ENCODE measurements at regions not wholly inside any gene's neighbourhood (a gene's known extent, or its start where the extent isn't known, plus 50 kb on each side); places are given as distances from the start of the nearest gene placed in this dataset.
"Not testable (repeated sequence)": the region's sequence is repeated elsewhere in the genome, so short reads cannot be mapped to it uniquely, and the experiment has no call there.

DNA sequence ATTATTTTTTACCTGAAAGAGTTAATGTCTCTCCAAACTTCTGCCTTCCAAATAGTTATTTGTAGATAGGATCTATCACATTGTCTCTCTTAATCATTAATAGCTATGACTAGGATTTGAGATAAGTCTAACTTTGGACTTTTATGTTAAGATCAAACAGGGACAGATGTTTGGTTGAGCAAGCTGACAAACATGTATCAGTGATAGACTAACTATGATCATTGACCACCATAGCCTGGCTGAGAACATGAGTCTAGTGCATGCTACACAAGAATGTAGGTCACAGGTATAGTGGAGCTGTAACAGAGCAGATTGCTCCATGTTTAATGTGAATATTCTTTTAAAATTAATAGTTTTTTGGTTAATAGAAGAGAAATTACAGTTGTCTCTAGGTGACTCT is 52.0 kb downstream of the SYT15B start:
- DNase-seq (ENCODE audit: low read depth): not testable (repeated sequence)

DNA sequence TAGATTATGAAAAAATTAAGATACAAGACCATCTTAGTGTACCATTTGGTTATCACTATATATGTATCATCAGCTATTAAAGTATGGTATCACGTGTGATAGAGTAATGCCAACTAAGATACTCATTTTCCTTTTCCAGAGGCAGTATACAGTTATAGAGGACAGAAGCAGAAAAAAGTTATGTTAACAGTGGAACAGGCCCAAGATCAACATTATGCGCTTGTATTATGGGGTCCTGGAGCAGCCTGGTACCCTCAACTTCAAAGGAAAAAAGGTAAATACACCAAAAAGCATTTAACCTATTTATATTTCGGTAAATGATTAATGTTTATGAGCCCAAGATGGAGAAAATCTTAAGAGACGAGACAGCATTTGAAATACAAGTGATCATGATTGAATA is 52.9 kb downstream of the SYT15B start:
- not testable (repeated sequence) for DNase-seq (ENCODE audit: low read depth)

DNA sequence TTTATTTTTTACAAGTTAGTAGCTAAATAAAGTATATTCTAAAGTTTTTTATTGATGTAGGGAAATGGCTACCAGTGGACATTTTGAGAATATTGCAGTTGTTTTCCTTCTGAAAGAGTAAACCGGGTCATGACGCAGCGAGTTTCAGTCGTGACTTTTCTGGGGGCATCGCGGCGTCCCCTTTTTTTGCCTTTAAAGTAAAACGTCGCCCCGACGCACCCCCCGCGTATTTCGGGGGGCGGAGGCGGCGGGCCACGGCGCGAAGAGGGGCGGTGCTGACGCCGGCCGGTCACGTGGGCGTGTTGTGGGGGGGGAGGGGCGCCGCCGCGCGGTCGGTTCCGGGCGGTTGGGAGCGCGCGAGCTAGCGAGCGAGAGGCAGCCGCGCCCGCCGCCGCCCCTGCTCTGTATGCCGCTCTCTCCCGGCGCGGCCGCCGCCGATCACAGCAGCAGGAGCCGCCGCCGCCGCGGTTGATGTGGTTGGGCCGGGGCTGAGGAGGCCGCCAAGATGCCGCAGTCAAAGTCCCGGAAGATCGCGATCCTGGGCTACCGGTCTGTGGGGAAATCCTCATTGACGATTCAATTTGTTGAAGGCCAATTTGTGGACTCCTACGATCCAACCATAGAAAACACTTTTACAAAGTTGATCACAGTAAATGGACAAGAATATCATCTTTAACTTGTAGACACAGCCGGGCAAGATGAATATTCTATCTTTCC is 57.5 kb downstream of the SYT15B start:
- DNase-seq (ENCODE audit: low read depth): peak; percentile 44

DNA sequence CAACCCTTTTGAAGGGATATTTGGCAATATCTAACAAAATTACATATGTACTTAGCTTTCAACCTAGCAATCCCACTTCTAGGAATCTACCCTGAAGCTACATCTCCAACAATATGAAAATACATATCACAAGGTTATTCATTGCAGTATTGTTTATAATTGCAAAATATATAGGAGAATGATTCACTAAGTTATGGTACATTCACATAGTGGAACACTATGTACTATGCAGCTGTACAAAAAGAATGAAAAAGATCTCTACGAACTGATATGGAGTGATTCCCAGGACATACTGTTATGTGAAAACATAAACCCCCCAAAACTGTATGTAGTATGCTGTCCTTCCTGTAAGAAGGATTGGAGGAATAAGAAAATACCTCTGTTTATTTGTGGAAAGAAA is 62.1 kb downstream of the SYT15B start:
- not testable (repeated sequence) for DNase-seq (ENCODE audit: low read depth)

DNA sequence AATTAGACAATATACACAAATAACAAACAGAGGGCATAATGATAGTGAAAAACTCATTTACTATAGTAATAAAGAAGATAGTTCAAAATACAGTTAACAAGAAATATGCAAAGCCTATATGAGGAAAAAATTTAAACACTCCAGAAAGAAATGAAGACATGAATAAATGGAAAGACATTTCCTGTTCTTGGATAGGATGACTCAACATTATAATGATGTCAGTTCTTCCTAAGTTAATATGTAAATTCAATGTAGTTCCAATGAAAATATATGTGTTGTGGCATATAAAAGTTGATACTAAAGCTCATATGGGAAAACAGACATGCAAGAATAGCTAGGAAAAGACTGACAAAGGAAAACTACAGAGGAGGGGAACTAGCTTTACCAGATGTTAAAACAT is 63.5 kb downstream of the SYT15B start:
- not testable (repeated sequence) for DNase-seq (ENCODE audit: low read depth)

DNA sequence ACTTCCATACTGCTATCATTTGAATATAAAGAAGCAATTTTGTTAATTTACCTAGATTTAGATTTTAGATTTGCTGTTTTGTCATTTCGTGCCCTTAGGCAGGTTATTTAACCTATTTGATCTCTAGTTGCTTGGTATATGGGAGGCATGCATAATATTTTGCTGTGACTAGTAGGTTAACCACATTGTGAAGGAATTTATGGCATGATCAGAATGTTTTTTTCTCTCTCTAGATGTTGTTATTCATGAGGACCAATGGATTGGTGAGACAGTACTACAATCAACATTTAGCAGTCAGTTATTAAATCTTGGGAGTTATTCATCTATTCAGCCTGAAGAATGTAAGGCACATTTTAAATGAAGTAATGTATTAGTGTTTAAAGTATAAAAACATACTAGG is 67.2 kb downstream of the SYT15B start:
- DNase-seq (ENCODE audit: low read depth): not testable (repeated sequence)

DNA sequence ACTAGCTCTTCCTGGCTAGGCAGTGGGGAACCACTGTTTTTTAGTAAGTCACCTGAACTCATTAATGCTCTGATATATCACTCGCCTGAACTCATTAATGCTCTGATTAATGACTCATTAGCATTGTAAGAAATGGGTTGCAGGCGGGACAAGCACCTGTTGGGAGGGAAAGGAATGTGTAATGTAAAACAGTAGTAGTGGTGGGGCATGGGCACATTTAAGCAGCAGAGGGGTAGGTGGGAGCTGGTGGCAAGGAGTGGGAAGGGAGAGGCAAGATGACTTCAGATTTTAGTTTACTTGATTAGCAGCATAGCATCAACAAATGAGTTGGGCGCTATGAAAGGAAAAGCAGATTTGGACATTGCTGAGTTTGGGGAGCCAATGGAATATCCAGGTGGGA is 68.2 kb downstream of the SYT15B start:
- not testable (repeated sequence) for DNase-seq (ENCODE audit: low read depth)

DNA sequence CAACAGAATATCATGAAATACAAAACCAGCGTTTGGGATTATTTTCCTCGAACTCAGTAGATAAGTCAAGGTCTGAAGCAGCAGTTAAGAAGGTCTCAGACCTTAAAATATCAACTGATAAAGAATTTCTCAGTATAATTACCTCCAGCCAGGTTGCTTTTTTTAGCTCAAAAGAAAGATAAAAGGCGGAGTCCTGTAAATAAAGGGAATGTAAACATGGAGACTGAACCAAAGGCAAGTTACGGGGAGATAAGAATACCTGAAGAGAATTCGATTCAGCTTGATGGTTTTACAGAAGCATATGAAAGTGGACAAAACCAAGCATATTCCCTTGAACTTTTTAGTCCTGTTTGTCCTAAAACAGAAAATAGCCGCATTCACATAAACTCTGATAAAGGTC is 73.1 kb downstream of the SYT15B start:
- not testable (repeated sequence) for DNase-seq (ENCODE audit: low read depth)

DNA sequence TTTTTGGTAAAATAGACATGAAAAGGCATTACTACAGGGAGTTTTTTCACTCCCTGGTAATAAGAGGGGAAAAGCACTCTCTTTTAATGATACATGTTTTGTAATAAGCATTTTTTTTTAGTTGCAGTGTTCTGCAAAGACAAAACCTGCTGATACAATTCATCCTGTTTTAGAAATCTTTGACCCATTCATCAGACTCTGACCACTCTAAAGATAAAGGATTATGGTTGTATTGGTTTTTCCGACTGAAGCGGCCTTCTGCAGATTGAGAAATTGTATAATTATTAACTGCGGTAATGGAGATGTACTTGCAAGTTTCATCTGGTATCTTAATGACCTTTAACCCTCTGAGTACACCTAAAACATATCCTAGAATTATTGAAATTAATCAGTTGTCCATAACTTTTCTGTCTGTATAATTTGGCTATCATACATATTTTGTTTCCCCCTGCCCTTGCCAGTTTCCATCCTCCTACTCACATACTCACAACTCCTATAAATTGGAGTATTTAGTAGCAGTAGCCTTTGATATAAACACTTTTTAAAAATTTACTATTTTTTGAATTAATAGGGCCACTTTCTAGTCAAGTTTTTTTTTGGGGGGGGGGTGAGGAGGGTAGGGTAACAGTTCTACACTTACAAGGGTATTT is 79.4 kb downstream of the SYT15B start:
- not testable (repeated sequence) for DNase-seq (ENCODE audit: low read depth)

DNA sequence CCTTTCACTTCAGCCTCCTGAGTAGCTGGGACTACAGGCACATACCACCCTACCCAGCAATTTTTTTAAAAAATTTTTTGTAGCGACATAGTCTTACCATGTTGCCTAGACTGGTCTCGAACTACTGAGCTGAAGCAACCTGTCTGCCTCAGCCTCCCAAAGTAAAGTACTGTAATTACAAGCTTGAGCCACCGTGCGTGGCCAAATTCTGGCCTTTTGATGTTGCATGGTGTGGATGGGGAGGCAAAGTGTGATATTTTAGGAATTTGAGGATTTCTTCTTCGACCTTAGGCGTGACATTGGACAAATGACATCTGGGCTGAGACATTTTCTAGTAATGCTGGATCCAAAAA is 81.8 kb downstream of the SYT15B start:
- not testable (repeated sequence) for DNase-seq (ENCODE audit: low read depth)

DNA sequence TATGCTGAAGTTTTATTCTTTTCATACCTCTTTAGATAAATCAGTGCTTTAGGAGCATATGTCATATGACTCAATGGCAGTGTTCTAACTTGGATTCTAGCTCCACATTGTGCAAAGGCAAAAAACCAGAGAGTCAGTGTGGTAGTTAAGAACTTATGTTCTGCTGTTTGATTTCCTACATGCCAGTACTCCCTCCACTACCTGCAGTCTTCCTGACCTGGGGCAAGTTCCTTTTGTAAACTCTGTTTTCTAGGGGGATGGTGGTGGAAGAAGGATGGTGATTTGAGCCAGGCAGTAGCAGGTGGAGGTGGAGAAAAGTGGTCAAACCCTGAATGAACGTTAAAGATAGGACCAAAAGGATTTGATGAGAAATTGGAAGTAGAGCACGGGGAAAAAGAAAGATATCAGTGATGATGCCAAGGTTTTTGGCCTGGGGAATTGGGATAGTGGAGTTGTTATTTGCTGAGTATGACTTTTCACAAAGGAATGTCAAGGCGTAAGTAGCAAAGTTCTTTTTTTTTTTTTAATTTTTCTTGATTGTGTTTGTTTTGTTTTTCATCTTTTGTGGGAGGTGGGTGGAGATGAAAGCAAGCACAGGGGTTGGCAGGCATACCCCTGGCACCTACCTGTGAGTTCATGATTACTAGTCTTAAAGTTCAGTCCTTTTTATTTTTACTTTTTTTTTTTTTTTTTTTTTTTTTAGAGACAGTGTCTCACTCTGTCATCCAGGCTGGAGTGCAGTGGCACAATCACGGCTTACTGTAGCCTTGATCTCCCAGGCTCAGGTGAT is 82.3 kb downstream of the SYT15B start:
- DNase-seq (ENCODE audit: low read depth): not testable (repeated sequence)

DNA sequence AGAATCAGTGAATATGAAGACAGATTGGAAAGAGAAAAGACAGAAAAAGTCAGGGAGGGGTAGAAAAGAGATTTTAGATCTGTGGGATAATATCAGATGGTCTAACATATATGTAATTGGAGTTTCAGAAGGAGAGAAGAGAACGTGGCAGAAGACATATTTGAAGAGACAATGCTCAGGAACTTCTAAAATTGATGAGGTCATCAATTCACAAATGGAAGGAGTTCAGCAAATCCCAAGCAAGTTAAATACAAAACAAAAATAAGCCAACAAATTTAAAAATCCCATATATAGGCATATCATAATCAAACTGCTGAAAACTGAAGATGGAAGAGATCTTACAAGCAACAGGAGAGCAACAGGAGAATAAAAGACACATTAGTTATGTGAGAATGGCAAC is 87.3 kb downstream of the SYT15B start:
- DNase-seq (ENCODE audit: low read depth): not testable (repeated sequence)

DNA sequence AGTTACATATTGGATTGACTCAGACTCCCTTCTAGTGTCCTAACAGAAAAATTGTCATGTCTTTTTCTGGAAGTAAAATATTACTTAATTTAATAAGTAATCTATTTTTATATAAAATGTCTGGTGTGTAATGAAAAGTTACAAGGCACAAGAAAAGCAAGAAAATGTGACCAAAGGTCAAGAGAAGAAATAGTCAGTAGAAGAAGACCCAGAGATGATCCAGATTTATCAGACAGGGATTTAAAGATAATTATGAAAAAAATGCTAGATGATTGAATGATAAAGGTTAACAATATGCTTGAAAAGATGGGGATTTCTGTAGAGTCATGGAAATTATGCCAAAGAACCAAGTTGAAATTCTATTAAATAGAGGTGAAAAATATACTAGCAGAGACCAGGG is 87.8 kb downstream of the SYT15B start:
- not testable (repeated sequence) for DNase-seq (ENCODE audit: low read depth)

DNA sequence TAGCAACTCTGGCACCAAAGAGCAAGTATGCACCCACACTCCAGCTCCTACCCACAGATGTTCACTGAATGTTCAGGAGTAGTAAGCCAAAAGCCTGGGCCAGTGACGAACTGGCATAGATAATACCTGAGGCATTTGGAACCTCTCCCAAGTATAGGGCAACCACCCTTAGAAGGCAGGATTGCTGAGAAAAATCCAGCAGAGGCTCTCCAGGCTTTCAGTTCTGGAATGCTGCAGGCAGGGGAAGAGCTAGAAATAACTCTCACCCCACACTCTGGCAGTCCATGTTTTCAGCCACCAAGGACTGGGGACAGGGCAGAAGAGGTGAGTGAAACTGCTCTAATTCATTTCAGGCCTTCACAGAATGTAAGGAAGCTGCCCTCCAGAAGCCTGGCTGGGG is 90.3 kb downstream of the SYT15B start:
- DNase-seq (ENCODE audit: low read depth): not testable (repeated sequence)

DNA sequence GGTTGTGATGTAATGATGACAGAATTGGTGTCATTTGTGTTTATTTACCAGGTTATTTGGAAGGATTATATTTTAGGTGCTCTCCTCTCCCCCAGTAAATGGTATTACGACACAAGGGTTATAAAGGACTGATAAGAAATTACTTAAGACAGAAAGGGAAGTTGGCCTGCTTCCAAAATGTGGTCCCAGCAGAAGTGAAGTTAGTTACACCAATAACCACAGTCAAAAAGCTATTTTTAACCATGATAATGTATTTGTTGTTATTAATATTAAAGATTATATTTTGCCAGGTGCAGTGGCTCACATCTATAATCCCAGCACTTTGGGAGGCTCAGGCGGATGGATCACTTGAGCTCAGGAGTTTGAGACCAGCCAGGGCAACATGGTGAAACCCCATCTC is 92.5 kb downstream of the SYT15B start:
- DNase-seq (ENCODE audit: low read depth): not testable (repeated sequence)

DNA sequence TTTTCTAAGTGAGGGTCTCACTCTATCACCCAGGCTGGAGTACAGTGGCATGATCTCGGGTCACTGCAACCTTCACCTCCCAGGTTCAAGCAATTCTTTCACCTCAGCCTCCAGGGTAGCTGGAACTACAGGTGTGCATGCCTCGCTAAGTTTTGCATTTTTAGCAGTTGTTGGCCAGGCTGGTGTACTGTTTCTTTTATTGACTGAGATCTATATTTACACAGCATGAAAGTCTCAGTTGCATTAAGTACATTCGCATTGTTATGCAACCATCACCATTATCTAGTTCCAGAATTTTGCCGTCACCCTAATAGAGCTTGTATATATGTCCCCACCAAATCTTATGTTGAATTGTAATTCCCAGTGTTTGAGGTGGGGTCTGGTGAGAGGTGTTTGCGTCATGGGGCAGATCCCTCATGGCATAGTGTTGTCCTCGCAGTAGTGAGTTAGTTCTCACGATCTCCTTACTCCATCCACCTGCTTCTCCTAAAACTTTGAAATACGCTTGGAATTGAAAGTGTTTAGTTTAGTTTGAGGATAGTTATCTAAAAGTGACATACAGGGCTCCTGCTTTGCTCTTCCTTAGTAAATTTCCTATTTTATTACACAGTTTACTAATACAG is 101.3 kb downstream of the SYT15B start:
- DNase-seq (ENCODE audit: low read depth): not testable (repeated sequence)

DNA sequence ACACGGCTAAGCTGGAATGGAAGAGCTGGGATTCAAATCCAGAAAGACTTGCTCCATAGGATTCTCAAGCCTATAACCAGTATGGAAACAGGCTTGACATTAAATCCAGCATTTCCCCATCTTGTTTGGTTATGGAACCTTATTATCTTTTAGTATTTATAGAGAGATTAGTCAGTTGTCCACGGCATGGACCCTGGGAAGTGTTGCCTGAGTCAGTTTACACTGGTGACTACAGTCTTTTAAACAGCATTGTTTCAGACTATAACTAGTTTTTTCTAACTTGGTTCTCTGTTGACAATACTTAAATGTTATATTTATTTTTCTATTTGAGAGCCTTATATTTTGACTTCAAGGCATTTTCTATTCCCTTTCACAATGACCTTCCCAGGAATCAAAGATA is 106.7 kb downstream of the SYT15B start:
- DNase-seq (ENCODE audit: low read depth): not testable (repeated sequence)

DNA sequence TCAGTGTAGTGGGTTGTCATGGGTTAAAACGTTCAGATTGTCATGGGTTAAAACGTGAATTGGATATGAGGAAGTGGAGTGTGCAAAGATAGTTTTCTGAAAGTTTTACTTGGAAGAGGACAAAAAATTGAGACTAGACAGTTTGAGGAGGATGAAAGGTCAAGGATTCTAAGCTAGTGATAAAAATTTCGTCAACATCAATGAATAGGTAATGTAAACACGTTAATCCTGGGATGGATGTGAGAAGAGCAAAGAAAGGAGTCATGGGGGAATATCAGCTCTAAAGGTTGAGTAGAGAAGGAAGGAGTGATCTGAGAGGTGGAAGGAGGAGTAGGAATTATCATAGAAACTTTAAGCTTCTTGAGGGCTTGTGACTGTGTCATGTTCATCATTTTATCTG is 109.2 kb downstream of the SYT15B start:
- DNase-seq (ENCODE audit: low read depth): not testable (repeated sequence)

DNA sequence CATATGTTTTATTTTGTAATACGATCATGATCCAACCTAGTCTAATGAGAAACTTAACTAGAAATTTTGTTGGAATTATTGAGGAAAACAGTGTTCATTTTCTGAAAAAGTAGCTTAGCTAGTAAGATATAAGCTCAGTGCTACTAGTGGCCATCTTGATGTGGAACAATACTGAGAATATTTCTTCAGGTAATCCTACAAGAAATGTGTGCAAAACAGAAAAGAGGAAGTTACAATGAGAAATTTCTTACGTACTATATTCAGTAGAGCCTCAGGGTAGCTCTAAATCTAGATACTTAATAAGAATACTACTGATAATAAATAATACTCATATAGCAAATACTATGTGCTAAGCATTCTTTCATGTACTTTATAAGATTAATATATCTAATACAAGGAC is 114.8 kb downstream of the SYT15B start:
- DNase-seq (ENCODE audit: low read depth): not testable (repeated sequence)

DNA sequence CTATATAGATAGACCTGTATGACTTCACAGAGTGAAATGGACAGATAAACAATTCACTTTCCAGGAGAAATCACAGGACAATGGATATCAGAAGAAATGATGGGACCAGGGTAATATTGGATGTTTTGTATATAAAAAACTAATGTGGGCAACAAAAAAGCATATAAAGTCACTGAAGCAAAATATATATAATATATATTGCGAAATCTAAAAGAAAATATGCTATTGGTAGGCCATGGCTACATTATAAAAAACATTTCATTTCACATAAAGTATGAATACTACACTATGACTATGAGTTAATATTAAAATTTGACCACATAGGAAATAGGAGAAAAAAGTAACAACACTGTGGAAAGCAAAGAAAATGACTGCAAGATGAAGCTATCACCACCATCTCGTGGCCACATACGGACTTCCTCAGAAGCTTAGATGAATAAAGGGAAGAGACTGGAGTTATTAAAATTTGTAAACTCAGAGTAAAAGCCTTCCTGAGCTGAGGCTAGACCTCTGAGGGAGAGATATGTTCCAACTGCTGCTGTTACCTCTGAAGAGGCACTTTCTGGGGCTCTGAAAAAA is 115.8 kb downstream of the SYT15B start:
- DNase-seq (ENCODE audit: low read depth): not testable (repeated sequence)

DNA sequence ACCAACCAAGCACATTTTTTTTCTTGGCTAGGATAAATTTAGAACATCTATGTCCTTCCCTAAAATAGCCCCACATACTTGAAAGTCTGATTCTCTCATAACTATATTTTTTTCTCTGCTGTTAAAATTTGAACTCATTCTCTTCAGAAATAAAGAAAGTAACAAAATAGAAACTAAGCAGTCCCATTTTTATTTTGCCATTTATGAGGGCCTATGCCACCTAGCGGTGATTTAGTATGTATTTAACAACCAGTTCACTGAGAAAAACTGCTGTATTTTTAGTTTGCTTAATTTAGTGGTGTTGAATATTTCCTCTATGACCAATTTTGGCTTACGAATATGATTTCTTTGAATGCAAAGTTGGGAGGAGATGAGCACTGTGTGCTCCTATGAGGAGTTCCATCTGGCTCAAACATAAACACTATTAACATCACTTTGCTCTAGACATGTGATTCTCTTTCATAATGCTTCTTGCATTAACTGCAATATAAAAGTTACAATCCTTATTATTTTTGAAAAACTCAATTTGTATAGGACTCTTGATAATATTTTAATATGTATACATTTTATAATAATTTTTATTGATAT is 116.6 kb downstream of the SYT15B start:
- peak; percentile 6 for DNase-seq (ENCODE audit: low read depth)

DNA sequence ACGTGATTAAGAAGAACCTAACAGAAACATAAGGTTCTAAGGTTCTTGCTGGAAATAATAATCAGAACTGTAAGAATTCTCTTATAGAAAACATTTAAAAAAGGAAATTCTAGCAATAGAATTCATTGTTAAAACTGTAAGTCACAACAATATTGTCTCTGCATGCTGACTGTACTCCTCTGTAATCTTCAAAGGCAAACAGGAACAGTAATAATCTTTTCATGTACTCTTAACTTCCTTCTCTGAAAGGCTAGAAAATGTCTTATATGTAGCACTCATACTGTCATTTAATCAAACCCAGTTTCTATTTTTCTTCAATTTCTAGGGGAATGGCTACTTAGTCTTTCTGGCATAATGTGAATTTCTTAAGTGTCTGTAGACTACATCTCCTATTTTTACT is 103.5 kb upstream of the AGAP9 start:
- DNase-seq (ENCODE audit: low read depth): not testable (repeated sequence)
